OCI-LY3 (cell line): ENCODE measurements at regions not wholly inside any gene's neighbourhood (a gene's known extent, or its start where the extent isn't known, plus 50 kb on each side); places are given as distances from the start of the nearest gene placed in this dataset.

Source experiments
- H2AFZ ChIP-seq: fragments of 200-600, 300-600 bp; shearing (Covaris generic); 2 replicates; pipeline ENCODE4 v1.6.0; 2014; ENCODE audit warnings: antibody characterized with exemption, low read depth, low read length
- H3K27ac ChIP-seq: fragments of 200-600, 300-600 bp; sonication (generic); 2 replicates; pipeline ENCODE4 v1.5.1; 2014; ENCODE audit warnings: mild to moderate bottlenecking, low read length, moderate library complexity, mixed read lengths
- H3K27me3 ChIP-seq: fragments of 200-600, 300-600 bp; sonication (generic); 2 replicates; pipeline ENCODE4 v1.6.1; 2014; ENCODE audit warnings: low read depth, low read length, mixed read lengths
- H3K36me3 ChIP-seq: fragments of 200-600, 300-600 bp; sonication (generic); replicated peaks from 2 replicates; pipeline ENCODE3; 2014; ENCODE audit warnings: low read depth, low read length, mixed read lengths
- H3K4me1 ChIP-seq: fragments of 300-600, 200-600 bp; sonication (generic); 2 replicates; pipeline ENCODE4 v1.6.1; 2014; ENCODE audit warnings: low read length, mixed read lengths
- H3K4me2 ChIP-seq: fragments of 200-600, 300-600 bp; sonication (generic); 2 replicates; pipeline ENCODE4 v1.6.1; 2014; ENCODE audit warnings: low read length, mixed read lengths
- H3K4me3 ChIP-seq: fragments of 300-600, 200-600 bp; sonication (generic); 2 replicates; pipeline ENCODE4 v1.5.1; 2014; ENCODE audit warnings: antibody characterized with exemption, mild to moderate bottlenecking, low read length, moderate library complexity
- H3K79me2 ChIP-seq: fragments of 300-600, 200-600 bp; shearing (Covaris generic); 2 replicates; pipeline ENCODE4 v1.6.1; 2014; ENCODE audit warnings: mild to moderate bottlenecking, low read length, mixed read lengths
- H3K9ac ChIP-seq: fragments of 300-600, 200-600 bp; shearing (Covaris generic); 2 replicates; pipeline ENCODE4 v1.6.0; 2014; ENCODE audit warnings: mild to moderate bottlenecking, low read length, moderate library complexity
- H3K9me3 ChIP-seq: fragments of 200-600, 300-600 bp; shearing (Covaris generic); 2 replicates; pipeline ENCODE4 v1.6.1; 2014; ENCODE audit warnings: low read length, mixed read lengths; ENCODE audit not compliant: insufficient read depth
- H4K20me1 ChIP-seq: fragments of 200-600, 300-600 bp; sonication (generic); 2 replicates; pipeline ENCODE4 v1.6.1; 2016; ENCODE audit warnings: low read length, mixed read lengths; ENCODE audit not compliant: insufficient read depth
- CTCF ChIP-seq: fragments of 200-600, 300-600 bp; sonication (generic); IDR thresholded peaks from 2 replicates; pipeline ENCODE4 v1.5.1; 2014; ENCODE audit warnings: antibody characterized with exemption, low read length, low read depth
- EZH2phosphoT487 ChIP-seq: fragments of 200-600 bp; shearing (Covaris generic); IDR thresholded peaks from 2 replicates; pipeline ENCODE4 v1.6.1; 2018; ENCODE audit warnings: antibody characterized with exemption, mixed run types, low read depth

- no peaks in the 10 kb centered on the region for H3K36me3 ChIP-seq
- no peaks in the 10 kb centered on the region for H3K79me2 ChIP-seq
- H3K27ac ChIP-seq, result no peak overlapping the region
- no peaks in the 10 kb centered on the region for H3K27me3 ChIP-seq
- H3K4me3 ChIP-seq, result no peak overlapping the region
- TF ChIP-seq CTCF (no peak), EZH2phosphoT487 (no peak)
- H3K9me3 ChIP-seq, result no peaks in the 10 kb centered on the region
- no peaks in the 10 kb centered on the region for H3K4me1 ChIP-seq
- no peak overlapping the region for H3K4me2 ChIP-seq
- no peaks in the 10 kb centered on the region for H4K20me1 ChIP-seq
- no peak overlapping the region for H2AFZ ChIP-seq
- H3K9ac ChIP-seq, result no peak overlapping the region
Measured at GRCh38 chr3:103105206-103105605, 670.4 kb downstream of the ZPLD1 start.

GRCh38 chr3:103112273-103112672 lies 677.5 kb downstream of the ZPLD1 start:
- Histone ChIP-seq H3K4me2 (no peak overlapping the region), H2AFZ (no peak overlapping the region), H3K9me3 (no peaks in the 10 kb centered on the region), H3K4me1 (no peaks in the 10 kb centered on the region), H4K20me1 (no peaks in the 10 kb centered on the region), H3K27me3 (no peaks in the 10 kb centered on the region), H3K79me2 (no peaks in the 10 kb centered on the region), H3K36me3 (no peaks in the 10 kb centered on the region), H3K9ac (no peak overlapping the region), H3K4me3 (no peak overlapping the region), H3K27ac (no peak overlapping the region)
- TF ChIP-seq EZH2phosphoT487, result no peak
- no peak for TF ChIP-seq CTCF

GRCh38 chr3:103126115-103126514 lies 691.3 kb downstream of the ZPLD1 start:
- Histone ChIP-seq H3K4me2 (0 out of 2 replicates have a peak overlapping the region, but pooled peaks have one; percentile 5), H3K36me3 (no peaks in the 10 kb centered on the region), H3K4me3 (no peak overlapping the region), H4K20me1 (no peaks in the 10 kb centered on the region), H3K79me2 (no peaks in the 10 kb centered on the region), H3K9ac (no peak overlapping the region), H3K4me1 (peaks cover 25% of the 10 kb centered on the region), H3K27me3 (no peaks in the 10 kb centered on the region), H2AFZ (no peak overlapping the region), H3K27ac (no peak overlapping the region), H3K9me3 (no peaks in the 10 kb centered on the region)
- TF ChIP-seq CTCF (peak; percentile 21; the same call in 1 of the 2 replicates), EZH2phosphoT487 (no peak)

GRCh38 chr3:103127098-103127630 lies 692.3 kb downstream of the ZPLD1 start:
- H2AFZ ChIP-seq, result 0 out of 2 replicates have a peak overlapping the region, but pooled peaks have one; percentile 8
- H3K27ac ChIP-seq, result no peak overlapping the region
- no peaks in the 10 kb centered on the region for H4K20me1 ChIP-seq
- TF ChIP-seq CTCF, result no peak
- TF ChIP-seq EZH2phosphoT487, result no peak
- H3K27me3 ChIP-seq, result no peaks in the 10 kb centered on the region
- peaks cover 25% of the 10 kb centered on the region for H3K4me1 ChIP-seq
- H3K36me3 ChIP-seq, result no peaks in the 10 kb centered on the region
- H3K4me3 ChIP-seq, result peak overlapping the region; percentile 61
- peak overlapping the region; percentile 69 for H3K4me2 ChIP-seq
- H3K9ac ChIP-seq, result peak overlapping the region; percentile 15; the same call in 1 of the 2 replicates
- no peaks in the 10 kb centered on the region for H3K79me2 ChIP-seq
- no peaks in the 10 kb centered on the region for H3K9me3 ChIP-seq
